GM21423 (cell line): ENCODE measurements at regions not wholly inside any gene's neighbourhood (a gene's known extent, or its start where the extent isn't known, plus 50 kb on each side); places are given as distances from the start of the nearest gene placed in this dataset.

Source experiments
- ATAC-seq: cut with Tn5 transposase; IDR thresholded peaks from one replicate; pipeline ENCODE4 v1.9.1; 2021; ENCODE audit warnings: mild to moderate bottlenecking, moderate library complexity; ENCODE audit not compliant: unreplicated experiment

- ATAC-seq = no peak
Observed at GRCh38 chr11:111045407-111045803, 200.1 kb upstream of the POU2AF2 start.

- ATAC-seq = no peak
Observed at GRCh38 chr11:111044751-111045406, 200.6 kb upstream of the POU2AF2 start.

GRCh38 chr11:111039982-111040381 lies 205.5 kb upstream of the POU2AF2 start:
- ATAC-seq = no peak

GRCh38 chr11:111035746-111036145 lies 209.8 kb upstream of the POU2AF2 start:
- ATAC-seq = no peak

- ATAC-seq = no peak
Observed at GRCh38 chr11:111026241-111026640, 219.3 kb upstream of the POU2AF2 start.

- no peak for ATAC-seq
Observed at GRCh38 chr11:111021131-111021530, 224.4 kb upstream of the POU2AF2 start.

GRCh38 chr11:111019871-111020670 lies 225.5 kb upstream of the POU2AF2 start:
- no peak for ATAC-seq

- no peak for ATAC-seq
Observed at GRCh38 chr11:111019451-111019850, 226.1 kb upstream of the POU2AF2 start.

GRCh38 chr11:111018566-111018965 lies 227.0 kb upstream of the POU2AF2 start:
- ATAC-seq = no peak

- ATAC-seq = no peak
Observed at GRCh38 chr11:111012491-111012890, 233.0 kb upstream of the POU2AF2 start.

GRCh38 chr11:111011275-111011594 lies 234.3 kb upstream of the POU2AF2 start:
- no peak for ATAC-seq

GRCh38 chr11:111010391-111011274 lies 234.9 kb upstream of the POU2AF2 start:
- ATAC-seq = no peak

- ATAC-seq = no peak
Observed at GRCh38 chr11:111006227-111006626, 239.3 kb upstream of the POU2AF2 start.

- ATAC-seq = no peak
Observed at GRCh38 chr11:111001986-111002611, 243.4 kb upstream of the POU2AF2 start.

GRCh38 chr11:111001081-111001430 lies 244.5 kb upstream of the POU2AF2 start:
- no peak for ATAC-seq

- no peak for ATAC-seq
Observed at GRCh38 chr11:111000400-111001080, 245.0 kb upstream of the POU2AF2 start.

GRCh38 chr11:110992481-110992880 lies 253.0 kb upstream of the POU2AF2 start:
- no peak for ATAC-seq

GRCh38 chr11:110991661-110992355 lies 253.7 kb upstream of the POU2AF2 start:
- no peak for ATAC-seq

GRCh38 chr11:110990311-110990710 lies 255.2 kb upstream of the POU2AF2 start:
- no peak for ATAC-seq
